Gastroesophageal sphincter (tissue), 3 donors: ENCODE measurements at regions not wholly inside any gene's neighbourhood (a gene's known extent, or its start where the extent isn't known, plus 50 kb on each side); places are given as distances from the start of the nearest gene placed in this dataset.

ENCODE experiments used
- EP300 ChIP-seq: sonication (generic); formaldehyde crosslinking; IDR thresholded peaks from one replicate; pipeline ENCODE4 v1.6.1; 2017; ENCODE audit warnings: antibody characterized with exemption, mild to moderate bottlenecking
- POLR2A ChIP-seq, 2 donors: fragments of 450-650 bp; IDR thresholded peaks; one replicate each; pipeline ENCODE4 v1.6.1; 2017; ENCODE audit warnings: antibody characterized with exemption in 2 of 2, mild to moderate bottlenecking in 2 of 2, moderate library complexity in 1 of 2
- POLR2AphosphoS5 ChIP-seq: sonication (generic); formaldehyde crosslinking; IDR thresholded peaks from one replicate; pipeline ENCODE4 v1.6.1; 2017; ENCODE audit warnings: antibody characterized with exemption
- TF ChIP-seq, protein P1 (sequence below), 4 experiments: fragments of 200-600 bp in 2 of 4; fragments of 450-650 bp in 2 of 4; sonication (generic) in 1 of 4; IDR thresholded peaks; one replicate each; pipeline ENCODE4 v1.5.1; 2017 to 2019; ENCODE audit warnings: antibody characterized with exemption in 4 of 4, mild to moderate bottlenecking in 2 of 4, moderate library complexity in 2 of 4

DNA sequence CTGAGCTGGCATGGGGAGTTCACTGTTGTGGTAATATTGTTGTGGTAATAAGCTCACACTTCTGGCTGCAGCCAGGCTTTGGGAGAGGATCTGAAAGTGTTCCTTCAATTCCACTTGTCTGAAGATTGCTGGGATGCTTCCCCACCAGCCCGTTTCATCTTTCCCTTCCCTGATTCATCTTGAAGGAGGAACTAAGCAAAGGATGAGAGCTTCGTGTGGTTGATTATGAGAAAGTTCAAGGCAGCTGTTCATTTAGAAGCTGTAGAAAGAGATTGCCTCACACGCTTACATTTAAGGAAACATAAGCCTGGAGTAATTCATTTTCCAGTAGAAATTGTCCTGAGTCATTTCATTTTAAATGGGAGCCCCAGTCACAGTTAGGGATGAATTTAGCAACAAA is 122.4 kb upstream of the GAS1 start:
- TF ChIP-seq, protein P1, sequence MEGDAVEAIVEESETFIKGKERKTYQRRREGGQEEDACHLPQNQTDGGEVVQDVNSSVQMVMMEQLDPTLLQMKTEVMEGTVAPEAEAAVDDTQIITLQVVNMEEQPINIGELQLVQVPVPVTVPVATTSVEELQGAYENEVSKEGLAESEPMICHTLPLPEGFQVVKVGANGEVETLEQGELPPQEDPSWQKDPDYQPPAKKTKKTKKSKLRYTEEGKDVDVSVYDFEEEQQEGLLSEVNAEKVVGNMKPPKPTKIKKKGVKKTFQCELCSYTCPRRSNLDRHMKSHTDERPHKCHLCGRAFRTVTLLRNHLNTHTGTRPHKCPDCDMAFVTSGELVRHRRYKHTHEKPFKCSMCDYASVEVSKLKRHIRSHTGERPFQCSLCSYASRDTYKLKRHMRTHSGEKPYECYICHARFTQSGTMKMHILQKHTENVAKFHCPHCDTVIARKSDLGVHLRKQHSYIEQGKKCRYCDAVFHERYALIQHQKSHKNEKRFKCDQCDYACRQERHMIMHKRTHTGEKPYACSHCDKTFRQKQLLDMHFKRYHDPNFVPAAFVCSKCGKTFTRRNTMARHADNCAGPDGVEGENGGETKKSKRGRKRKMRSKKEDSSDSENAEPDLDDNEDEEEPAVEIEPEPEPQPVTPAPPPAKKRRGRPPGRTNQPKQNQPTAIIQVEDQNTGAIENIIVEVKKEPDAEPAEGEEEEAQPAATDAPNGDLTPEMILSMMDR (IDR thresholded peaks at IDR 0.05): no peak
- TF ChIP-seq EP300 (no peak), POLR2AphosphoS5 (peak; percentile 17), POLR2A (IDR thresholded peaks at IDR 0.05) (no peak)
